Sigmoid colon (tissue), 6 donors: ENCODE measurements at regions not wholly inside any gene's neighbourhood (a gene's known extent, or its start where the extent isn't known, plus 50 kb on each side); places are given as distances from the start of the nearest gene placed in this dataset.
A peak's percentile ranks its signal among the peaks of the same experiment; 100 is the strongest.

Experiments
- DNase-seq: peaks from one replicate; pipeline ENCODE4 v3.0.0-alpha.2; 2019
- H3K27ac ChIP-seq, 4 donors: fragments of 200-600 bp; sonication (generic); one replicate each; pipeline ENCODE4 v1.5.1; 2016 to 2019; ENCODE audit warnings: mild to moderate bottlenecking in 1 of 4
- H3K27me3 ChIP-seq, 3 donors: fragments of 200-600 bp; sonication (generic); one replicate each; pipeline ENCODE4 v1.5.1; 2019; ENCODE audit warnings: mild to moderate bottlenecking in 1 of 3
- H3K36me3 ChIP-seq, 4 donors: fragments of 200-600 bp; sonication (generic); one replicate each; pipeline ENCODE4 v1.5.1; 2016 to 2019
- H3K4me1 ChIP-seq, 4 donors: fragments of 200-600 bp; sonication (generic); one replicate each; pipeline ENCODE4 v1.5.1; 2017 to 2019
- H3K4me3 ChIP-seq, 4 donors: fragments of 200-600 bp; sonication (generic); one replicate each; pipeline ENCODE4 v1.5.1; 2017 to 2019; ENCODE audit warnings: mild to moderate bottlenecking in 2 of 4, moderate library complexity in 1 of 4
- H3K9me3 ChIP-seq, 4 donors: fragments of 200-600 bp in 3 of 4; sonication (generic) in 3 of 4; one replicate each; pipeline versions ENCODE4 v1.5.1 to v1.6.1; 2013 to 2019
- EP300 ChIP-seq, 4 donors: sonication (generic); formaldehyde crosslinking; IDR thresholded peaks; one replicate each; pipeline ENCODE4 v1.6.1; 2017; ENCODE audit warnings: antibody characterized with exemption in 4 of 4
- POLR2A ChIP-seq, 2 donors: fragments of 450-650 bp; IDR thresholded peaks; one replicate each; pipeline ENCODE4 v1.6.1; 2016; ENCODE audit warnings: antibody characterized with exemption in 2 of 2, mild to moderate bottlenecking in 2 of 2, moderate library complexity in 2 of 2
- POLR2AphosphoS5 ChIP-seq, 4 donors: sonication (generic); formaldehyde crosslinking; IDR thresholded peaks; one replicate each; pipeline ENCODE4 v1.6.1; 2017; ENCODE audit warnings: antibody characterized with exemption in 4 of 4
- WGBS, 2 donors: extraction: QIAGEN DNeasy Blood & Tissue Kit; methylation state at CpG; one replicate each; pipeline ENCODE4 v1.1.7; 2013; 5-methylcytosine and 5-hydroxymethylcytosine counted together
- intact Hi-C: fragments of 100-400 bp; cut with DNase I; formaldehyde crosslinking; loops from one replicate; pipeline ENCODE4 v1.15.1; 2023
- TF ChIP-seq, protein P1 (sequence below), 4 experiments: fragments of 450-650 bp in 3 of 4; fragments of 200-600 bp in 1 of 4; IDR thresholded peaks; one replicate each; pipeline ENCODE4 v1.5.1; 2016 to 2019; ENCODE audit warnings: antibody characterized with exemption in 4 of 4, mild to moderate bottlenecking in 3 of 4, moderate library complexity in 2 of 4
- donor health status: healthy with polysubstance abuse.
- donor health status: healthy.

GRCh38 chr7:155871211-155871610 lies 58.9 kb upstream of the SHH start:
- no peaks in the 10 kb centered on the region for H3K4me1 ChIP-seq
- WGBS, 2 donors, result 93 to 94% methylated on average over 7 of the region's 7 CpGs
- H3K9me3 ChIP-seq, result no peaks in the 10 kb centered on the region
- intact Hi-C loops, result no loop called here
- no peaks in the 10 kb centered on the region for H3K36me3 ChIP-seq
- no peak overlapping the region for H3K27ac ChIP-seq
- TF ChIP-seq POLR2A (IDR thresholded peaks at IDR 0.05) (no peak), POLR2AphosphoS5 (IDR thresholded peaks at IDR 0.05) (no peak), EP300 (IDR thresholded peaks at IDR 0.05) (no peak)
- TF ChIP-seq, protein P1, sequence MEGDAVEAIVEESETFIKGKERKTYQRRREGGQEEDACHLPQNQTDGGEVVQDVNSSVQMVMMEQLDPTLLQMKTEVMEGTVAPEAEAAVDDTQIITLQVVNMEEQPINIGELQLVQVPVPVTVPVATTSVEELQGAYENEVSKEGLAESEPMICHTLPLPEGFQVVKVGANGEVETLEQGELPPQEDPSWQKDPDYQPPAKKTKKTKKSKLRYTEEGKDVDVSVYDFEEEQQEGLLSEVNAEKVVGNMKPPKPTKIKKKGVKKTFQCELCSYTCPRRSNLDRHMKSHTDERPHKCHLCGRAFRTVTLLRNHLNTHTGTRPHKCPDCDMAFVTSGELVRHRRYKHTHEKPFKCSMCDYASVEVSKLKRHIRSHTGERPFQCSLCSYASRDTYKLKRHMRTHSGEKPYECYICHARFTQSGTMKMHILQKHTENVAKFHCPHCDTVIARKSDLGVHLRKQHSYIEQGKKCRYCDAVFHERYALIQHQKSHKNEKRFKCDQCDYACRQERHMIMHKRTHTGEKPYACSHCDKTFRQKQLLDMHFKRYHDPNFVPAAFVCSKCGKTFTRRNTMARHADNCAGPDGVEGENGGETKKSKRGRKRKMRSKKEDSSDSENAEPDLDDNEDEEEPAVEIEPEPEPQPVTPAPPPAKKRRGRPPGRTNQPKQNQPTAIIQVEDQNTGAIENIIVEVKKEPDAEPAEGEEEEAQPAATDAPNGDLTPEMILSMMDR (IDR thresholded peaks at IDR 0.05), result no peak
- DNase-seq, result peak; percentile 24
- peaks cover 0 to 4% (median 0%) of the 10 kb centered on the region in 3 donors for H3K27me3 ChIP-seq
- H3K4me3 ChIP-seq, result no peak overlapping the region

DNA sequence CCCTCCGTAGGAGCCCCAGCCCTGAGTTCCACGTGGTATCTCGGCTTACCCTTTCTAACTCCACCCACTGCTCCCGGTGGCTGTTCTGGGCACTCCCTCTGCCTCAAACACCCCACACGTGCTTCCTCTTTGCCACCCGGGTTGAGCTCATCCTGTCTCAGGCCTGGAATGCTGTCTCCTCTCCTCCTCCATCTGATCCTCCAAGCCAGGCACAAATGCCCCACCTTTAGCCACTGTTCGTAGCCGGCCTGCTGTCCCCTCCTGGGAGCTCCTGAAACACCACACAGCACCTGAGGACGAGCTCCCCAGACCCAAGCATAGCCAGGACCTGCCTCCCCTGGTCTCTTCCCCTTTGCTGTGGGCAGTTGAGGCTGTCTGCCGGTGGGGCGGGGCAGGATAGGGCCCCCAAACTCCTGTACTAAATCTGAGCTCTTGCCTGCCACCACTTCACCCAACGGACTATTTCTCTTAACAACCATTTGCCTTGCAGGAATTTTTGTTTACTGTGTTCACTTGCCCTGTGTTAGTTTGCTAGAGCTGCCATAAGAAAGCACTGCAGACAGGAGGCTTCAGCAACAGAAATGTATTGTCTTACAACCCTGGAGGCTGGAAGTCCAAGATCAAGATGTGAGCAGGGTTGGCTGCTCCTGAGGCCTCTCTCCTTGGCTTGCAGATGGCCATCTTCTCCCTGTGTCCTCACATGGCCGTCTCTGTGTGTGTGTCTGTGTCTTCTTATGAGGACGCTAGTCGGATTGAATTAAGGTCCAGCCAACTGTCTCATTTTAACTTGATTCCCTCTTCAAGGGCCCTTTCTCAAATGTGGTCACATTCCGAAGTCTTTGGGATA lies 58.3 kb upstream of the SHH start:
- Histone ChIP-seq H3K9me3 (no peaks in the 10 kb centered on the region), H3K27me3 (peaks cover 0 to 9% (median 0%) of the 10 kb centered on the region in 3 donors), H3K36me3 (no peaks in the 10 kb centered on the region), H3K27ac (no peak overlapping the region), H3K4me1 (no peaks in the 10 kb centered on the region), H3K4me3 (no peak overlapping the region)
- DNase-seq, result peak; percentile 26
- TF ChIP-seq POLR2AphosphoS5 (IDR thresholded peaks at IDR 0.05) (no peak), POLR2A (IDR thresholded peaks at IDR 0.05) (no peak)
- TF ChIP-seq, protein P1 (IDR thresholded peaks at IDR 0.05), result no peak
- intact Hi-C loops, result no loop called here
- 72 to 76% methylated on average over 16 of the region's 16 CpGs for WGBS, 2 donors

DNA sequence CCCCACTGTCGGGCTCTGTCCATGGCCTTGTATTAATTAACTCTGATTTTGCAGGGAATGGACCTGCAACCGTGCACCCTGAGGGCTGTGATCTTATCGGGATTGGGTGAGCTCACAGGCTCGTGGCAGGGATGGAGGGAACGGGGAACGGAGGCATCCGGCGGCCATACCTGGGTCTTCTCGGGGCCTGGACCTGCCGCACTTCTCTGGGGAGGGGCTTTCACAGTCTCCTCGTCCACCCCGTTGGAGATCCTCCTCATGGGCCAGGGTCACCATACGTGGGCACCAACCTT lies 57.5 kb upstream of the SHH start:
- 93 to 95% methylated on average over 13 of the region's 13 CpGs for WGBS, 2 donors
- Histone ChIP-seq H3K4me3 (no peak overlapping the region), H3K27me3 (peaks cover 0 to 17% (median 0%) of the 10 kb centered on the region in 3 donors), H3K36me3 (no peaks in the 10 kb centered on the region), H3K4me1 (no peaks in the 10 kb centered on the region), H3K9me3 (no peaks in the 10 kb centered on the region), H3K27ac (no peak overlapping the region)
- intact Hi-C loops, result no loop called here
- DNase-seq, result peak; percentile 41
- TF ChIP-seq EP300 (IDR thresholded peaks at IDR 0.05) (no peak), POLR2A (IDR thresholded peaks at IDR 0.05) (no peak), POLR2AphosphoS5 (IDR thresholded peaks at IDR 0.05) (no peak)
- TF ChIP-seq, protein P1 (IDR thresholded peaks at IDR 0.05), result no peak

DNA sequence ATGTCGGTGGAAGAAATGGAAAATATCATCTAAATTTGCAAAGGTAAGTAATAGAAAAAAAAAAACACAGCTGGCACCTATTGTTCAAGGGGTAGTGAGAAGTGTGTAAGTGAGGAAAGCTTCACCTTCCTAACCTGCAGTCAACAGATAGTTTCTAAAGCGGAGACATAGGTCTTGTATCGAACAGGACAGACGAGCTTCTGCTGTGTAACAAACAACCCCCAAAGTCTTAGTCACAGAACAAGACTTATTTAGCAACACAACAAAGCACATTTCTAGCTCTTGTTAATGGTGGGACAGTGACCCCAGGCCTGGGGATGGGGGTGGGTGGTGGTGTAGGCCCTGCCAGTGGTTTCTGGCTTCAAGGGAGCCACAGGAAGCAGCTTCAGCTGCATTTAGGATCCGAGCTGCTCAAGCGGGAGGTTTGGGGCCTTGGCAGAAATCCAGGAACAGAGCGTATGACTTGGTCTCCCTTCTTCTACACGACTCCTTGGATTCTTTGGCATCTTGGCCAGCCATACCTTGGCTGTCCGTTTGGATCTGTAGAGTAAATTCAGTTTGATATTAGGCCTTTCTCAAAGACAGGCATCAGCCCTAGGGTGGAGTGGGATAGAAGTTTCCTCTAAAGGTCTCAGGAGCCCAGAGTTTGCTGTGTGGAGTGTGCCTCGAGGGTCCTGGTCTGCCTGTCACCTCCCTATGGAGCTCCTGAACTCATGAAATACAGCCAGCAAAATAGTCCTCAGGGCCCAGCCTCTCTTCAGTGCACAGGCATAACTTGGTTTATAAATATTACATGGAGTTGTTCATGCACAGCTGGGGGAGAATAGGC lies 56.9 kb upstream of the SHH start:
- 91 to 93% methylated on average over 10 of the region's 10 CpGs for WGBS, 2 donors
- peaks cover 0 to 19% (median 0%) of the 10 kb centered on the region in 3 donors for H3K27me3 ChIP-seq
- H3K4me3 ChIP-seq, result no peak overlapping the region
- TF ChIP-seq EP300 (IDR thresholded peaks at IDR 0.05) (no peak), POLR2AphosphoS5 (IDR thresholded peaks at IDR 0.05) (no peak), POLR2A (IDR thresholded peaks at IDR 0.05) (no peak)
- TF ChIP-seq, protein P1 (IDR thresholded peaks at IDR 0.05), result no peak
- H3K9me3 ChIP-seq, result no peaks in the 10 kb centered on the region
- H3K27ac ChIP-seq, result no peak overlapping the region
- DNase-seq, result peak; percentile 11
- intact Hi-C loops, result no loop called here
- H3K4me1 ChIP-seq, result no peaks in the 10 kb centered on the region
- no peaks in the 10 kb centered on the region for H3K36me3 ChIP-seq
